ENCODE measurements at regions not wholly inside any gene's neighbourhood (a gene's known extent, or its start where the extent isn't known, plus 50 kb on each side); places are given as distances from the start of the nearest gene placed in this dataset.
"Not testable (repeated sequence)": the region's sequence is repeated elsewhere in the genome, so short reads cannot be mapped to it uniquely, and the experiment has no call there.

DNA sequence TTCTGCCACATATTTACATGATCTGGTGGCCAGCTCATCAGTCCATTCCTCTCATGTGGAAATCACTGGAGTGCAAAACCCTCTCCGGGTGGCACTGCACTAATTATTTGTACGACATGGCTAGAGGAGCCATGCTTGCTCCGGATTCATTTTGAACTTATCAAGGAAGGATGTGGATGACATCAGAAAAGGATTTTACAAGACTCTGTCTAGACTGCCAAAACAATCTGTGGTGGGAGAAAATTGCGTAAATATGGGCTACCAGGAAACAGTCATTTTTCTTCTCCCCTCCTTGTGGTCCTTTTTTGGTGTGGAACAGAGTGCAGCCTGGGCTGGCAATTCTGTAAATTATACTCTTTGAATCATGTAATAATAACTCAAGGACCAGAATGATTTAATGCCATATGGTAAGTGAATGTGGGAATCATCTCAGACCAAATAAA is 123.4 kb upstream of the IFNE start:
- no peak for DNase-seq

DNA sequence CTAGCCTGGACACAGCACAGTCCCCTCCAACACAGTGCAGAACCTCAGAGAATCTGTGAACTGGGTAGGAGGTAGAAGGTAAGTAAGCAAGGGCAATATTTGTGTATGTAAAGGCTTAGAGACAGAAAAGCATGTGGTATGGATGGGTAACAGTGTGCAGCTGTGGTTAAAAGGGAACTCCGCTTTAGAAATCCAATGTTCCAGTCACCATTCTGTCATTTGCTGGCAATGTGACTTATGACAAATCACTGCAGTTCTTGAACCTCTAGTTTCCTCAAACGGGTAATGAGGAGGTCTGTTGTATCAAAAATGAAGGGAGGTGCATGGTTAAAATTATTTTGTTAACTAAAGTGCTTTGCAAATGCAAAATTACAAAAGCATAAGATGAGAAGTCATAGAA is 125.5 kb upstream of the IFNE start:
- DNase-seq: no peak

DNA sequence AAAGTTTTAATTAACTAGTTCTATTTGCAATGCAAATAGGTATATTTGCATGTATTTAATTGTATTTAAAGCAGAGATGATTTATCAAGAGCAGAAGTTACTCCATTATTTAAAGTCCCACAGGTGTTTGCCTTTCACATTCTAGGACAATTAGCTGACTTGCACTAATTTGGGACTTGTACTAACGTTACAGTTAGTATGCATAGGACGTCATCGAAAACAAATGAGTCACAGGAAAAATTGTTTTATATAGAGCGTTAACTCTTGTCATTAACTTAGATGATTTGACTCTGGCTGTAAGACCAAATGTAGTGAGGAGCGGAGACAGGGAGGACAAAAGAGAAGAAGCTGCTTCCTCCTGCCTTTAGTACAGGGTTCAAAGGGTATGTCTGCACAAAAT is 126.1 kb upstream of the IFNE start:
- DNase-seq: no peak

DNA sequence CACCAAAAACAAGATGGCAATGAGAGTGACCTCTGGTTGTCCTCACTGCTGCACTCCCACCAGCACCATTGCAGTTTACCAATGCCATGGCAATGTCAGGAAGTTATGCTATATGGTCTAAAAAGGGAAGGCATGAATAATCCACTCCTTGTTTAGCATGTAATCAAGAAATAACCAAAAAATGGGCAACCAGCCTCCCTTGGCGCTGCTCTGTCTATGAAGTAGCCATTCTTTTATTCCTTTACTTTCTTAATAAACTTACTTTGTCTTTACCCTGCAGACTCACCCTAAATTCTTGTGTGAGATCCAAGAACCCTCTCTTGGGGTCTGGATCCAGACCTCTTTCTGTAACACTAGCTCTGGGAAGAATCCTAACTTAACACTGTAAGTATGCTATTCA is 127.4 kb upstream of the IFNE start:
- no peak for DNase-seq

DNA sequence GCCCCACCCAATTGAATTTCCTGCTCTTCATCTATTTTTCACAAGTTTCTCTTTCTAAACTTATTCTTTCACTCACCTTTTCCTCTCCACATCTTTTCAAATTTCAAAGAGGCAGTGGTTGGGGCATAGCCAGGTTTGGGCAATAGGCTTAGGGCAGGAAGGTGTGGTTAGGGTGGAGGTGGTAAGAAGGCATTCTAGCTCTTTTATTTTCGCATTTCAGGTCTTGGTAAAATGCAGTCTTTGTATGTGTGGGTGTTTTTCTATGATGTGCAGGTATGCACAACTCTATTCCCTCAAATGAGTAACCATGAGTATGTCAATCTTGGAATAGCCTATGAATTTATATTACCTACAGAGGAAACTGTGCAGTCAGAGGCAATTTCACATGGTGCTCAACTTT is 129.8 kb upstream of the IFNE start:
- DNase-seq: no peak

DNA sequence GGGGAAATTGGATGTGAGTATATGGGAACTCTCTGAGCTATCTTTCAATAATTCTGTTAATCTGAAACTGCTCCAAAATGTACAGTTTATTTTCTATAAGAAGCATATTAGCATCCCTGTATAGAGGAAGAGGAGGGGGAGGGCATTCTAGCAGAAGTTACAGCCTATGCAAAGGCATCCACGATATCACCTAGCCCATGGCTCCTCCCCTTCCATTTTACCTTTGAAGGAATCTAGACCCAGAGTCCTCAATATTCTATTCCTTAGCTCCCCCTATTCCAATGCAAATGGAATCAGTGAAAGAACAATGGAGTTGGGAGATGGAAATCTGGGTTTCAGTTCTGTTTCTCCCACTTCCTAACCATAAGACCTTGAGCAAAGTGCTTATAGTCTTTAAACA is 132.9 kb upstream of the IFNE start:
- no peak for DNase-seq

DNA sequence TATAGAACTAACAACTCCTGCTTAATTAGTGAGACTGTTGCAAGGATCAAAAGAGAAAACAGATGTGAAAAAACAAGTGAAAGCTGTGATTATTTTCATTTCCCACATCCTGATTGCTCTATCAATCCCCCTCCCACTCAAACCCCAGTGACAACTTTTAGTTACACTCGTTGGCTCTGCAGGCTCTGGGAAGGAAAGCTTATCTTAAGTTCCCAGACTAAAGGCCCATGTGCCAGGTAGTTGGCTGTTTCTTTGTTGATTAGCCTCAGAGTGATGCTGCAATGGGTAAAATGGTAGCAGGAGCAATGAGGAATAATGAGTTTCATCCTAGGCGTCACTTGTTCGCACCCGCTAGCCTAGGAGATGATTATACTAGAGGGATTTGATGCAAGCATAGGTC is 133.3 kb upstream of the IFNE start:
- no peak for DNase-seq

DNA sequence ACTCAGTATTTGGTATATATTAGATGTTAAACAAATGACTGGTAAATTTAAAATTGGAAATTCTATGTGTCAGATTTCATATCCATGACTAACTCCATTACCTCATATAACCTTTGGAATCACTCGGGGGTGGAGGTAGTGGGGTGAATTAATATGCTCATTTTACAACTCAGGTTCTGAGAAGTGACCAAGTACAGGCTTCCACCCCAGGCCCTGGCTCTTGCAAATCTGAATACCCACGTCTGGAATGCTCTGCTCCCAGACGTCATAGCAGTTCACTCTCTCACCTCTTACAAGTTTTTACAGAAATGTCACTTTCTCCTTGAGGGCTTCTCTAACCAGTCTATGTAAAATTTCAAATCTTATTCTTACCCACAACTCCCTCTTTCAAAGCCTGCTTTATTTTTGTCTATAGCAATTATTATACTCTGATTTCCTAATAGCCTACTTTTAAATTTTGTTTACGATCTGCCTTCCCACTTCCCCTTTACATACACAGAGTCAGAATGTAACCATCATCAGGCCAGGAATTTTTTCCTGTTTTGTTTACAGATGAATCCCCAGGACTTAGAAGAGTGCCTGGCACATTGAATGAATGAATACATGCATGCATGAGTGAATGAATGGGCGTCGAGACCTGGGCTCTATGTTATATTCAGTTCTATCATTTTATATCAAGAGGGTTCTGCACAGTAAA is 134.1 kb upstream of the IFNE start:
- no peak for DNase-seq

DNA sequence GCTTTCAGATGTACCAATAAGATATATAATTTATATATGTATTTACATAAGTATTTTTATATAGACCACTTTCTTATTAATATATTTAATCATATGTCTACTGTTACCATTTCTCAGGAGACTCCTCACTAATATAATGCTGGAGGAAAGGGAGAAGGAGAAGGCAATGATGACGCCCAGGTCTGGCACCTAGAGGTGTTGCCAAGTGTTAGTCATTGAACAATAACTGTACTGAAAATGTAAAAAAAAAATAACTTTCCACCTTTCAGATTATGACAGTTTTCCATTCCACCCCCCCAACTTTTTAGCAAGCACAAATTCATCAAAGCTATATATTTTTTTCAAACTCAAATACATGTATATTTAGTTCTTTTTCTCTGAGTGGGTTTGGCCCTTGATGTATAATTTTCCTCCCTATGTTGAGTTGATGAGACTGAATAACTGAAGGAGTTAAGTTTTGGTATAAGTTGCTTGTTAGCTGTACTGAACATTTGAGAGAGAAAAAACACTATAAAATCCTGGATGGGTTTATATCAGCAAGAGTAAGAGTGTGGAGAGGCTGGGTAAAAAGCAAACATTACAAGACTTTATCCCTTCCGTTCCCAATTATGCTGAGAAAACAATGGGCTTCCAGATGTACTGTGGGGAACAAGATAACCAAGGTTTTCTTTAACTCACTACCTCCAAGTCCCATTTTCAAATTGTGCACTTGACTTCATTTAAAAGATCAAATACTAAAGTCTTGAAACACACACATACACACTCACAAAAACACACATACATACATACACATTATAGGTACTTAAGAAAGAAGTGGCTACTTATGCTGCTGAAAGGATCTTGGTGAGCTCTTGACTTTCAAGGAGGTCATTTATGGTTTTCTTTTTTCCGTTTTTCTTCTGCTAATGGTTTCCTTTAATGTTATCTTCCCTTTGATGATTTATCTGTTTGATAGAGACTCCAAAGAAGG is 142.8 kb upstream of the IFNE start:
- no peak for DNase-seq

DNA sequence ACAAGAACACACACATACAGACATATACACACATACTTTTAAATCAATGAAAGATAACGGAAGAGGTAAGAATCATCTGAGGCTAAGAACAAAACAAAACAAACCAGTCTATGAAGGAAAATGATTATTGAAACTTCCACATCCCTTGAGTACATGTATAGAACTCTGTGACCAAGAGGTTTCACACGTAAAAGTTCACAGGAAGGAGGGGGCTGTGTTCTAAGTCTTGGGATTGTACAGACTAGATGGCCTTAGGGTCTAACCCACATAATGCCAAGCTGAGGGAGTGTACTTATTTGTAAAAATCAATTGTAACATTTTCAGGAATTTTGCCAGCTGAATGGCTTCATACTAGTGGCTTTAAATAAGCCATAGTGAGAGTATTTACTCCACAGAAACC is 144.4 kb upstream of the IFNE start:
- no peak for DNase-seq

DNA sequence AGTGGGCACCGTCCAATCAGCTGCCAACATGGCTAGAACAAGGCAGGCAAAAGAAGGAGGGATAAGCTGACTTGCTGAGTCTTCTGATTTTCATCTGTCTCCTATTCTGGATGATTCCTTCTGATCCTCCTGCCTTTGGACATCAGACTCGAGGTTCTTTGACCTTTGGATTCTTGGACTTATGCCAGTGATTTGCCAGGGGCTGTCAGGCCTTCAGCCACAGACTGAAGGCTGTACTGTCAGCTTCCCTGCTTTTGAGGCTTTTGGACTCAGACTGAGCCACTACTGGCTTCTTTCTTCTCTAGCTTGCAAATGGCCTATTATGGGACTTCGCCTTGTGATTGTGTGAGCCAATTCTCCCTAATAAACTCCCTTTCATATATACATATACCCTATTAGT is 146.8 kb upstream of the IFNE start:
- DNase-seq: not testable (repeated sequence)

DNA sequence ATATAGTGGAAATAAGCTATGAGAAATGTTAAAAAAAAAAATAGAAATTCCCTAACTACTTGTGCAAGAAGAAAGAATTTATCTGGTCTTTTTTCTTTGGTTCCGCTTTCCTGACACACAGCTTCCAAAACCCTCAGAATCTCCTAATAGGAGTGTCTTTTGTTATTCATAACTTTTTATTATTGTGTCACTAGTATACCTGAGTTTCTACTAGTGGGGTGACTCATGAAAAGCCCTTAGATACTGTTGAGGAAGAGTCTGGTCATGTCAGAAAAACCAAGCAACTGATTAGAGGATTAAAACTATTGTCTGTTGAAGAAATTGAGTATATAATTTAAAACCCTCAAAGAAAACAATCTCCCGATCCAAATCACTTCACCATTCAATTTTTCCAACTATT is 152.8 kb upstream of the IFNE start:
- no peak for DNase-seq

DNA sequence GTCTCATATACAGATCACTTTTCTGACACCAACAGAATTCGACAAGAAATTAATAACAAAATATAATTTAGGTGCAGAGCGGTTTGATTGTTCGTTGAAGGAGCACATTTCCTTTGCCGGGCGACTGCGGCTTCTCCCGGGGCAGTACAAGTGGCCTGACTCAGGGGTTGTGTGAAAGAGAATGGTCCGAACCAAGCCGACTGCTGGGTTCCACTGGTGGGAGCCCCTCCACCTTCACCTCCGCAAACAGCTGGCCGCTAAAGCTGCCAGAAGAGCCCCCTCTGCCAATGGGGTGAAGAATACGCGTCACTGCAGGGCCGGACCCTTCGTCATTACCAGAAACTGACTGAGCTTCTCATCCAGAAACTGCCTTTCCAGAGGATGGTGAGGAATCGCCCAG is 156.0 kb upstream of the IFNE start:
- DNase-seq: no peak

DNA sequence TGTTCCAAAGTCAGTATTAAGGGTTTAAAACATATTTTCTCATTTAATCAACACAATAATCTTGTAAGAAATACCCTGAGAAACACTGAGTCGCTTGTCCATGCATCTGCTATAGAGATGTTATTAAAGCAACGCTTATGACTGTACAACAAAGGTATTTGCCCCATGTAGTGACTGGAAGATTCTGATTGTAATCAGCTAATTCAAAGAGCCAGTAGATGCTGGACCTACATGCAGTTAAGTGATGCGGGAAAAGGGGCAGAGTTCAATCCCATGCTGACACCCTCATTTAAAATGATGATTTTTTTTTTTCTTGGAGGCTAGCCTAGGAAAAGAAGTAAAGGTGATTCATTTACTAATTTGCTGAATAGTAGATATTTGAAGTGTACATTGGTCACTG is 149.3 kb upstream of the MTAP start:
- no peak for DNase-seq

DNA sequence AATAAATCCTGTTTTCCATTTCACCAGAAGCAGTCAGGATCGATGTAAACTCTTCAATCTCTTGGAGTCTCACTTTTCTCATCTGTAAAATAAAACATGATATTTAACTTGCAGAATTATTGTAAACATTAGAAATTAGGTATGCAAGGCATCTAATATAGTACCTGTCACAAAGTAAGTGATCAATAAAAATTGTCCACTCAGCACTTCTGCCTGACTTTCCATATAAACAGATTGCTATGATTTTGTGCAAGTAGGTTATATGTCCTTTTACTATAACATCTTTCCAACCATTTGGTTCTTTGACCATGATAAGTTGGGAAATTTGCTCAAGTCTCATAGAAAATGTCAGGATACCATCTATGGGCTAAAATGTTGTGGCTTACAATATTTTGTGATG is 148.8 kb upstream of the MTAP start:
- no peak for DNase-seq

DNA sequence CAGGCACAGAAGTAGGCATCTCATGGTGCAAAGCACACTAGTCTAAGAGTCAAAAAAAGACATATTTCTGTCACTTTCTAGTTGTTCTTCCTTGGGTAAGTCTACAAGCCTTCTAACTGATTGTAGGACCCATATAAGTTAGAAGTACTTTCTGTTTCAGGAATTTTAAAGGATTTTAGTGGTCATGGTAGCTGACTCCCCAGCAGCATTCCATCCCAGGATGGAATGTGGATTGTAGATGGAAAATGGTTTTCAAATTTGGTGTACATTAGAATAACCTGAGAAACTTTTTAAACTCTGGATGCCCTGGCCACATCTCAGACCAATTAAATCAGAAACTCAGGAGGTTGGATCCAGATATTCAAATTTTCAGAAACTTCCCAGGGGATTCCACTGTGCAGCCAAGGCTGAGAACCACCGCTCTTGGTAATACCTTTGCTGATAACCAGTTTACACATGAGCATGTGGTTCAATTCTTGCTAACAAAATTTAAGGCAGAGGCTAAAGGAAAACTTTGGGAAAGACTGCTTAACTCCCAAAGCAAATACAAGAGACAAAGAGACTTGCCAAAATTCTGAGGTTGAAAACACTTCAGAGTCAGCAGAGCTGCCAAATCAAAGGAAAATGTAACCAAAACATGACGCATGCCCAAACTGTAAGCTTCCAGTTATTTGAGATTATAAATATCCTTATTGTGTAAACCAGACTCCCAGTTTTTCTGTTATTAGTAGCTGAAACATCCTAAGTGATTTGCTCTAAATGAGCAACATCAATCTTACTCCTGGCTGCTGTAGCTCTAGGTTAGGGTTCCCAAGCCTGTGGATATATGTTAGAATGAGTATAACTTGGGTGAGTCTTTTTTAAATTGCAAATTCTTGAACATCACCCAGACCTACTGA is 145.4 kb upstream of the MTAP start:
- DNase-seq: no peak

DNA sequence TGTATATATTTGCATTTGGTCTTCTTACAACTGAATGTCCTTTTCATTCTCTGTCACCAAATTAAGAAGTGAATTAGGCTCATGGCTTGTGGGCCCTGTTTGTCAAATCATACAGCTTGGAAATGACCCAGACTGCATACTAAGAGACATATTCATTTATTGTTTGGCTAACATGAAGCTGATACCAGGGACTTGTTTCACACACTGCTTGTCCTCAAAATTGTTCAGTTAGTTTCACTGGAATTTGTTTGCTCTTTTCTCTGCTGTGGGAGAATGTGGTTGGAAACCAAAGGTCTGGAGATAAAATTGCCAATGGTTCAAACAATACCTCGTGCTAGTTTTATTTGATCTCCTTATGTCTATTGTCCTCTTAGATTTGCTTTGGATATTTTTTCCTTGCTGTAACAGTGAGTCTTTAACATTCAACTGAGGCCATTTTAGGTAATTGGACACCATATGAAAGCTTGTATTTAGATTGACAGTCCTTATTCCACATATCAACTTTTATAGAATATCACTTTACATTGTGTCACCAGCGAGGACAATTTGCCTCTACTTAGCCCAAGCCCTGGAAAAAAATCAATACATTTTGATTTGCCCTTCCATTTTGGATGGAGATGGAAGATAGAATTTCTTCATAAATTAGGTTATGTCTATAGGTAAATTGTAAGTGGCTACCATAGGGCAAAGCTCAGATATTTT is 144.3 kb upstream of the MTAP start:
- no peak for DNase-seq

DNA sequence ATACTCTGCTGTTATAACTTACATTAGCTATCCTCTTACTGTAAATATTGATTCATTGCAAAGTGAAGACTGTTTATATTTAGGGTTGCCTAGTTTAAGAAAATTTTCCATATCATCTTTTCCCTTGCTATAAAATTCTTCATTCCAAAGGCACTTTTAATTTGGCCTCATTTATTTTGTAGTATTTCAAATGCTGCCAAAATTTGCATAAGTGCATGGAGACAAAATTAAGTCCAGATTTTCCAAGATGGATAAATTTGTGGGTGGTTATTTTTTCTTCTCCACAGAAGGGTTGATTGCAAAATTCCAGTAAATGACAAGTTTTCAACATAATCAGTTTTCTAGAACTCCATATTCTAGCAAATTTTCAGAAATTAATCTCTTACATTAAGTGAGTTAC is 141.5 kb upstream of the MTAP start:
- no peak for DNase-seq

DNA sequence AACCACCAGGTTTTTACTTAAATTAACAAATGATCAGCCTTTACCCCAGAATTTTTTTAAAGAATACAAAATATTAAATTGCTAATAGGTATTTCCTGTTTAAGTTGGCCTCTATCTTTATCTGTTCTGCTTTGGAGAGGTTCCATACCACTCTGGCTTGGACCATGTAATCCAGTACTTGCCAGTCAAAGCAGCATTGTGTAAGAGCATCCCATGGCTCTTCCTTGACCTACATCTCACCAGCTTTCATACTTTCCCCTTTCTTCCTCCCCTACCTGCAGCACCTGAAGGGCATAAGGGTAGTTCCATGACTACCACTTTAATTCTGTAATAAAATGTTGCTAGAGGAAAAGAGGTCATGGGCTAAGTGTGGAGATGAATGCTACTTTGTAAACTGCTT is 140.8 kb upstream of the MTAP start:
- no peak for DNase-seq

DNA sequence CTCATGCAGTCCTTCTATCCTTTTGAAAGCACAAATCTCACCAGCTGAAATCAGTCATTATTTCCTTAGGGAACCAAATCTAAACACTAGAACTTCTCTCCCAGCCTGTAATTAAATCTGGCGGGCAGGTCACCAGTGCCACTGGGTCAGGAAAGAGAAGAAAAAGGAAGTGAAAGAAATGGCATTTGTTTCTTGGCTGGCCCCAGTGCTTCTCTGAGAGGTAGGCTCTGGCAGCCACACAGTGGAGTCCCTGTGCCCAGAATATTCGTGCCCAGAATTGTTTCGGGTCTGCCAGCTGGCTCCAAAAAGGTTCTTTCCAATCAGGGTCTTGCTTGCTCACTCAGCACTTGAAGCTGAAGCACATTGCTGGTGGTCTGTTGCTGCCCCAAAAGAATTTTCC is 133.9 kb upstream of the MTAP start:
- DNase-seq: no peak

DNA sequence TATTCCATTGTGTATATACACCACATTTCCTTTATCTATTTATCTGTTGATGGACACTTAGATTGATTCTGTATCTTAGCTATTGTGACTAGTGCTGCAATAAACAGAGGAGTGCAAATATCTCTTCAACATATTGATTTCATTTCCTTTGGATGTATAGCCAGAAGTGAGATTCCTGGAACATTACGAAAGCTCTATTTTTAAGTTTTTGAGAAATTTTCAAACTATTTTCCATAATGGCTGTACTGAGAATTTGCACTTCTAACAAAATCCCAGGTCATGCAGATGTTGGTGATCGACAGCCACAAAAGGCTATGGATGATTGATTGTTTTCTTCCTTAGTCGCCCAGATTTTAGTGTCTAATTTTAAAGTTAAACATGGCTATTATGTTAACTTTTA is 132.7 kb upstream of the MTAP start:
- DNase-seq: no peak

DNA sequence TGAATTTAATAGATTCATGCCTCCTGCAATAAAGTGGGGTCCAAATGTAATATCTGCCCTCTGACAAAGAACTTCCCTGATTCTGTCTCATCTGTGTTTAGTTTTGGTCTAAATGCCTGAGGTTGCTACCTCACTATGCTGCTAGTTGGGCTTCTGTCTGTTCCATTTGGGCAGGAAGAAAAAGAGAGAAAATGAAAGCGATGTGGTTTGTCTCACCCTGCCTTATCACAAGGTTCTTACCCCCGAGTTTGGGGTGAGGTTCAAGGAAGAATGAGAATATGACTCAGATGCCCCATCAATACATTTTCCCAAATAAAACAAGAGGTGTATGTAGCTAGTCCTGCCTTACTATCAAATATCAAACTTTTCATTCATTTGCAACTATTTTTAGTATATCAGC is 132.1 kb upstream of the MTAP start:
- DNase-seq: no peak

DNA sequence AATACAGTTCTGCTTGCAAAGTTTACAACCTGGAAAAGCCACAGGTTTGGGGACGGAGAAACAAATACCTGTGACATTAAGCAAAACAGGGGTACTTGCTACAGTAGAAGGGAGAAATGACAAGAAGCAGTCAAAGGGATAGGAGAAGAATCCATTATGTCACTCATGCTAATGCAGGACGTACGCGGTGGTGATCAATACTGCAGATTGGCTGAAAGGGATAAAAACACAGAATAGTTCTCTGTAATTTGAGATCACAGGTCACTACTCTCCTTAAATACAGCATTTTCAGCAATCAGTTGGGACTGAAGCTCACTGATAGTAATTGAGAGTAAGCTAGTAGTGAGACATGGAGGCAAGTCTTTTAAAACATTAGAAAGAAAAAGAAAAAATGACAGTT is 130.3 kb upstream of the MTAP start:
- DNase-seq: no peak
